Mucosa of rectum (tissue), 2 donors: ENCODE measurements at regions not wholly inside any gene's neighbourhood (a gene's known extent, or its start where the extent isn't known, plus 50 kb on each side); places are given as distances from the start of the nearest gene placed in this dataset.
"Not testable (repeated sequence)": the region's sequence is repeated elsewhere in the genome, so short reads cannot be mapped to it uniquely, and the experiment has no call there.

Experiments used
- H3K27ac ChIP-seq, 2 donors: one replicate each; pipeline ENCODE4 v1.7.0; 2013; ENCODE audit warnings: inconsistent platforms in 2 of 2, low read depth in 2 of 2, low read length in 2 of 2
- H3K27me3 ChIP-seq, 2 donors: one replicate each; pipeline ENCODE4 v1.7.0; 2013; ENCODE audit warnings: low read length in 2 of 2; ENCODE audit not compliant: control insufficient read depth in 2 of 2, insufficient read depth in 2 of 2
- H3K36me3 ChIP-seq, 2 donors: one replicate each; pipeline ENCODE4 v1.7.0; 2013; ENCODE audit warnings: low read length in 2 of 2; ENCODE audit not compliant: control insufficient read depth in 2 of 2, insufficient read depth in 2 of 2
- H3K4me1 ChIP-seq, 2 donors: one replicate each; pipeline ENCODE4 v1.7.0; 2013; ENCODE audit warnings: low read length in 2 of 2, mild to moderate bottlenecking in 1 of 2; ENCODE audit not compliant: control insufficient read depth in 2 of 2, insufficient read depth in 2 of 2
- H3K4me3 ChIP-seq, 2 donors: one replicate each; pipeline ENCODE4 v1.7.0; 2013; ENCODE audit warnings: low read length in 2 of 2
- H3K9ac ChIP-seq, 2 donors: one replicate each; pipeline ENCODE4 v1.7.0; 2013; ENCODE audit warnings: low read length in 2 of 2, low read depth in 1 of 2, mild to moderate bottlenecking in 1 of 2
- H3K9me3 ChIP-seq, 2 donors: one replicate each; pipeline ENCODE4 v1.7.0; 2013; ENCODE audit warnings: low read length in 2 of 2; ENCODE audit not compliant: control insufficient read depth in 2 of 2
- donor health status: healthy.
- donor health status: Normal muscosa, but diverticular disease.

- H3K4me3 ChIP-seq, result no peak overlapping the region
- no peaks in the 10 kb centered on the region for H3K27me3 ChIP-seq
- H3K9me3 ChIP-seq, result no peaks in the 10 kb centered on the region
- H3K27ac ChIP-seq, result no peak overlapping the region
- H3K9ac ChIP-seq, result no peak overlapping the region
- no peaks in the 10 kb centered on the region for H3K36me3 ChIP-seq
- H3K4me1 ChIP-seq, result no peaks in the 10 kb centered on the region
Measured at GRCh38 chr6:49300443-49300842, 162.6 kb downstream of the MMUT start.

GRCh38 chr6:49299279-49299678, 163.8 kb downstream of the MMUT start:
- H3K36me3 ChIP-seq, result no peaks in the 10 kb centered on the region
- H3K27me3 ChIP-seq, result no peaks in the 10 kb centered on the region

GRCh38 chr6:49284180-49284579, 178.9 kb downstream of the MMUT start:
- Histone ChIP-seq H3K9ac (no peak overlapping the region), H3K4me3 (no peak overlapping the region), H3K36me3 (no peaks in the 10 kb centered on the region), H3K27me3 (no peaks in the 10 kb centered on the region), H3K9me3 (no peaks in the 10 kb centered on the region), H3K4me1 (no peaks in the 10 kb centered on the region), H3K27ac (no peak overlapping the region)

More at GRCh38 chr6:49299279-49299678, 163.8 kb downstream of the MMUT start:
- no peak overlapping the region for H3K27ac ChIP-seq
- no peak overlapping the region for H3K9ac ChIP-seq
- no peaks in the 10 kb centered on the region for H3K4me1 ChIP-seq
- no peak overlapping the region for H3K4me3 ChIP-seq
- H3K9me3 ChIP-seq, result no peaks in the 10 kb centered on the region

GRCh38 chr6:49274809-49275769, 188.0 kb downstream of the MMUT start:
- H3K4me3 ChIP-seq, H3K4me1 ChIP-seq, H3K9me3 ChIP-seq, H3K27ac ChIP-seq, H3K36me3 ChIP-seq, H3K27me3 ChIP-seq, H3K9ac ChIP-seq: not testable (repeated sequence)

GRCh38 chr6:49269190-49269589, 193.9 kb downstream of the MMUT start:
- Histone ChIP-seq H3K36me3 (no peaks in the 10 kb centered on the region), H3K9ac (no peak overlapping the region), H3K27me3 (no peaks in the 10 kb centered on the region), H3K4me3 (no peak overlapping the region), H3K9me3 (peaks cover 0 to 3% of the 10 kb centered on the region in 2 donors), H3K4me1 (no peaks in the 10 kb centered on the region), H3K27ac (no peak overlapping the region)

- H3K27me3 ChIP-seq, result no peaks in the 10 kb centered on the region
- no peaks in the 10 kb centered on the region for H3K36me3 ChIP-seq
- peaks cover 0 to 3% of the 10 kb centered on the region in 2 donors for H3K9me3 ChIP-seq
- H3K4me3 ChIP-seq, result no peak overlapping the region
- H3K9ac ChIP-seq, result no peak overlapping the region
- H3K4me1 ChIP-seq, result no peaks in the 10 kb centered on the region
- H3K27ac ChIP-seq, result no peak overlapping the region
Measured at GRCh38 chr6:49264909-49265308, 198.1 kb downstream of the MMUT start.

- Histone ChIP-seq H3K9ac (no peak overlapping the region), H3K9me3 (peaks cover 0 to 3% of the 10 kb centered on the region in 2 donors), H3K27ac (no peak overlapping the region), H3K4me1 (no peaks in the 10 kb centered on the region), H3K36me3 (no peaks in the 10 kb centered on the region), H3K4me3 (no peak overlapping the region), H3K27me3 (no peaks in the 10 kb centered on the region)
Measured at GRCh38 chr6:49264496-49264895, 198.6 kb downstream of the MMUT start.

GRCh38 chr6:49257549-49257948, 205.5 kb downstream of the MMUT start:
- Histone ChIP-seq H3K36me3 (no peaks in the 10 kb centered on the region), H3K9ac (no peak overlapping the region), H3K27me3 (no peaks in the 10 kb centered on the region), H3K4me1 (no peaks in the 10 kb centered on the region), H3K27ac (no peak overlapping the region), H3K4me3 (no peak overlapping the region), H3K9me3 (no peaks in the 10 kb centered on the region)

GRCh38 chr6:49255335-49255734, 207.7 kb downstream of the MMUT start:
- Histone ChIP-seq H3K9ac (no peak overlapping the region), H3K9me3 (no peaks in the 10 kb centered on the region), H3K4me1 (no peaks in the 10 kb centered on the region), H3K4me3 (no peak overlapping the region), H3K27me3 (no peaks in the 10 kb centered on the region), H3K36me3 (no peaks in the 10 kb centered on the region), H3K27ac (no peak overlapping the region)

- no peak overlapping the region for H3K4me3 ChIP-seq
Measured at GRCh38 chr6:49252901-49253300, 210.2 kb downstream of the MMUT start.

More at GRCh38 chr6:49252901-49253300, 210.2 kb downstream of the MMUT start:
- no peak overlapping the region for H3K9ac ChIP-seq
- H3K4me1 ChIP-seq, result no peaks in the 10 kb centered on the region
- no peaks in the 10 kb centered on the region for H3K36me3 ChIP-seq
- no peak overlapping the region for H3K27ac ChIP-seq
- H3K9me3 ChIP-seq, result no peaks in the 10 kb centered on the region
- H3K27me3 ChIP-seq, result no peaks in the 10 kb centered on the region
